Bronchial epithelial cell (primary cell): ENCODE measurements at regions not wholly inside any gene's neighbourhood (a gene's known extent, or its start where the extent isn't known, plus 50 kb on each side); places are given as distances from the start of the nearest gene placed in this dataset.

Experiments
- DNase-seq: peaks from one replicate; pipeline ENCODE4 v3.0.0-alpha.2; 2010; ENCODE audit warnings: low read depth
- FAIRE-seq: peaks from 2 replicates; lab custom pipeline; 2011; peaks lifted over from hg19 to GRCh38; lab: Jason Lieb, UNC
- H3K27me3 ChIP-seq: 2 replicates; pipeline ENCODE4 v1.5.1; 2011; ENCODE audit warnings: low read length; ENCODE audit not compliant: control insufficient read depth, insufficient read depth
- H3K36me3 ChIP-seq: 2 replicates; pipeline ENCODE4 v1.5.1; 2011; ENCODE audit warnings: low read length; ENCODE audit not compliant: control insufficient read depth, insufficient read depth
- H3K4me3 ChIP-seq: 2 replicates; pipeline ENCODE4 v1.5.1; 2011; ENCODE audit warnings: mild to moderate bottlenecking, low read depth, low read length, control low read depth
- CTCF ChIP-seq: IDR thresholded peaks from 2 replicates; pipeline ENCODE4 v1.5.1; 2011; ENCODE audit warnings: mild to moderate bottlenecking, moderate library complexity, low read length, control low read depth, inconsistent platforms; ENCODE audit not compliant: insufficient read depth, severe bottlenecking

- no peaks in the 10 kb centered on the region for H3K27me3 ChIP-seq
- H3K4me3 ChIP-seq, result no peak overlapping the region
- FAIRE-seq (no peak), DNase-seq (no peak)
- no peaks in the 10 kb centered on the region for H3K36me3 ChIP-seq
- no peak for TF ChIP-seq CTCF
Measured at GRCh38 chr7:79785556-79785955, 332.1 kb upstream of the MAGI2 start.

GRCh38 chr7:79782906-79783305 is 329.4 kb upstream of the MAGI2 start:
- FAIRE-seq (no peak), DNase-seq (no peak)
- Histone ChIP-seq H3K36me3 (no peaks in the 10 kb centered on the region), H3K4me3 (no peak overlapping the region), H3K27me3 (no peaks in the 10 kb centered on the region)
- no peak for TF ChIP-seq CTCF

GRCh38 chr7:79782256-79782655 is 328.8 kb upstream of the MAGI2 start:
- H3K27me3 ChIP-seq, result no peaks in the 10 kb centered on the region
- no peak for DNase-seq
- FAIRE-seq, result no peak

GRCh38 chr7:79781716-79782115 is 328.2 kb upstream of the MAGI2 start:
- no peak for DNase-seq
- no peaks in the 10 kb centered on the region for H3K36me3 ChIP-seq
- no peak for FAIRE-seq
- H3K4me3 ChIP-seq, result no peak overlapping the region
- TF ChIP-seq CTCF, result no peak
- no peaks in the 10 kb centered on the region for H3K27me3 ChIP-seq

More at GRCh38 chr7:79782256-79782655, 328.8 kb upstream of the MAGI2 start:
- Histone ChIP-seq H3K4me3 (no peak overlapping the region), H3K36me3 (no peaks in the 10 kb centered on the region)
- no peak for TF ChIP-seq CTCF

DNA sequence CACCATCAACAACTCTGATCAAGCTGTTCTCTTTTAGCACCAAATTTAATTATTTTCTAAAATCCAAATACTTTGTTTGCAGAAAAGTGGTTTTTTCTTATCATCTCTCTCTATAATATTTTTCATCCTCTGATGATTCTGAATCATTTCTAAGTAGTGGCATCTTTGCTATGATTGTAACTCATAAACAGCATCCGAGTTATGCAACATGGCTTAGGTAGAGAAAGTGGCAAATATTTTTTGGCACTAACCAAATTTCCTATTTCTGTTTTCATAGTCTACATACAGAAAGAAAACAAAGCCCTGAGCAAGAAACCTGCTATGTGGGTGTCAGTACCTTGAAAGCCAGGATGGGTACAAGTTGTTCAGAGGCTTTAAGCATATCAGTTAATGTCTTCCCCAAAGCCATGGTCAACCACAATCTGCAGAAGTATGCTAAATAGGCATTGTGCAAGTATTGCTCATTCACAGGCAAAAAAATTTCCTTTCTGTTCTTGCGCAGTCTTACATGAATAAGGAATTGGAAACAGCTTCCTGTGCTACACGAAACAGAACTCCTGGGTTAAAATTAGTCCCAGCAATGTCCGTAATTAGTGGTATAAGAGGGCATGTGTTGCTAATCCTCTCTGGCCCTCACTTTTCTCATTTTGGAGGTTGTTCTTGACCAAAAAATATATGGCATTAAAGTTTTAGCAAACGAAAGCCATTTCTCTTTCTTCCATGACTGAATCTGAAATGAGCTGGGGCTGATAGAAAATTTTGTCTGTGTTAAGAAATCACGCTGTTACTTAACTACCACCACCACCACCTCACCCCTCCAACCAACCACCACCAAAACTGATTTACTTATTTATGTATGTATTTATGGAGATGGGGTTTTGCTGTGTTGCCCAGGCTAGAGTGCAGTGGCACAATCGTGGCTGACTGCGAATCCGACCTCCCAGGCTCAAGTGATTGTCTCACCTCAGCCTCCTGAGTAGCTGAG is 325.6 kb upstream of the MAGI2 start:
- H3K4me3 ChIP-seq, result no peak overlapping the region
- TF ChIP-seq CTCF, result no peak
- FAIRE-seq (no peak), DNase-seq (peak; percentile 70)
- H3K36me3 ChIP-seq, result no peaks in the 10 kb centered on the region
- H3K27me3 ChIP-seq, result no peaks in the 10 kb centered on the region
